Transverse colon (tissue), 4 donors: ENCODE measurements at regions not wholly inside any gene's neighbourhood (a gene's known extent, or its start where the extent isn't known, plus 50 kb on each side); places are given as distances from the start of the nearest gene placed in this dataset.

ENCODE experiments used
- POLR2A ChIP-seq: fragments of 450-650 bp; IDR thresholded peaks from one replicate; pipeline ENCODE4 v1.6.1; 2016; ENCODE audit warnings: antibody characterized with exemption, mild to moderate bottlenecking, moderate library complexity
- POLR2AphosphoS5 ChIP-seq, 3 donors: sonication (generic); formaldehyde crosslinking; IDR thresholded peaks; one replicate each; pipeline ENCODE4 v1.6.1; 2016; ENCODE audit warnings: antibody characterized with exemption in 3 of 3
- TF ChIP-seq, protein P1 (sequence below), 5 experiments: fragments of 200-600 bp in 3 of 5; fragments of 450-650 bp in 2 of 5; sonication (generic) in 3 of 5; IDR thresholded peaks; 1 replicate in 2 of 5; 2 replicates in 3 of 5; pipeline ENCODE4 v1.5.1; 2016 to 2017; ENCODE audit warnings: antibody characterized with exemption in 5 of 5, inconsistent platforms in 3 of 5, mild to moderate bottlenecking in 2 of 5, moderate library complexity in 1 of 5

DNA sequence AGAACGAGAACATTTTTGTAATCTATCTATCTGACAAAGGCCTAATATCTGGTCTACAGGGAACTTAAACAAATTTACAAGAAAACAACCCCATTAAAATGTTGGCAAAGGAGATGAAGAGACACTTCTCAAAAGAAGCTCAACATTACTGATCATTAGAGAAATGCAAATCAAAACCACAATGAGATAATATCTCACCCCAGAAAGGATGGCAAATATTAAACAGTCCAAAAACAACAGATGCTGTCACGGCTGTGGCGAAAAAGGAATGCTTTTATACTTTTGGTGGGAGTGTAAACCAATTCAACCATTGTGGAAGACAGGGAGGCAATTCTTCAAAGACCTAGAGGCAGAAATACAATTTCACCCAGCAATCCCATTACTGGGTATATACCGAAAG lies 2284.8 kb downstream of the ARAP2 start:
- TF ChIP-seq POLR2AphosphoS5 (IDR thresholded peaks at IDR 0.05): no peak
- TF ChIP-seq, protein P1, sequence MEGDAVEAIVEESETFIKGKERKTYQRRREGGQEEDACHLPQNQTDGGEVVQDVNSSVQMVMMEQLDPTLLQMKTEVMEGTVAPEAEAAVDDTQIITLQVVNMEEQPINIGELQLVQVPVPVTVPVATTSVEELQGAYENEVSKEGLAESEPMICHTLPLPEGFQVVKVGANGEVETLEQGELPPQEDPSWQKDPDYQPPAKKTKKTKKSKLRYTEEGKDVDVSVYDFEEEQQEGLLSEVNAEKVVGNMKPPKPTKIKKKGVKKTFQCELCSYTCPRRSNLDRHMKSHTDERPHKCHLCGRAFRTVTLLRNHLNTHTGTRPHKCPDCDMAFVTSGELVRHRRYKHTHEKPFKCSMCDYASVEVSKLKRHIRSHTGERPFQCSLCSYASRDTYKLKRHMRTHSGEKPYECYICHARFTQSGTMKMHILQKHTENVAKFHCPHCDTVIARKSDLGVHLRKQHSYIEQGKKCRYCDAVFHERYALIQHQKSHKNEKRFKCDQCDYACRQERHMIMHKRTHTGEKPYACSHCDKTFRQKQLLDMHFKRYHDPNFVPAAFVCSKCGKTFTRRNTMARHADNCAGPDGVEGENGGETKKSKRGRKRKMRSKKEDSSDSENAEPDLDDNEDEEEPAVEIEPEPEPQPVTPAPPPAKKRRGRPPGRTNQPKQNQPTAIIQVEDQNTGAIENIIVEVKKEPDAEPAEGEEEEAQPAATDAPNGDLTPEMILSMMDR (IDR thresholded peaks at IDR 0.05): no peak
- TF ChIP-seq POLR2A: no peak
